NB4 (cell line): ENCODE measurements at regions not wholly inside any gene's neighbourhood (a gene's known extent, or its start where the extent isn't known, plus 50 kb on each side); places are given as distances from the start of the nearest gene placed in this dataset.

Experiments used
- POLR2A ChIP-seq: IDR thresholded peaks from 2 replicates; pipeline ENCODE4 v1.6.1; 2011; ENCODE audit warnings: mild to moderate bottlenecking; ENCODE audit not compliant: insufficient read length; ENCODE audit errors: extremely low read depth
- TF ChIP-seq, protein P1 (sequence below): IDR thresholded peaks from one replicate; pipeline ENCODE4 v1.5.1; 2012; ENCODE audit warnings: low read depth, low read length

GRCh38 chr9:88037285-88037845 lies 63.0 kb upstream of the CDK20 start:
- no peak for TF ChIP-seq POLR2A
- TF ChIP-seq, protein P1, sequence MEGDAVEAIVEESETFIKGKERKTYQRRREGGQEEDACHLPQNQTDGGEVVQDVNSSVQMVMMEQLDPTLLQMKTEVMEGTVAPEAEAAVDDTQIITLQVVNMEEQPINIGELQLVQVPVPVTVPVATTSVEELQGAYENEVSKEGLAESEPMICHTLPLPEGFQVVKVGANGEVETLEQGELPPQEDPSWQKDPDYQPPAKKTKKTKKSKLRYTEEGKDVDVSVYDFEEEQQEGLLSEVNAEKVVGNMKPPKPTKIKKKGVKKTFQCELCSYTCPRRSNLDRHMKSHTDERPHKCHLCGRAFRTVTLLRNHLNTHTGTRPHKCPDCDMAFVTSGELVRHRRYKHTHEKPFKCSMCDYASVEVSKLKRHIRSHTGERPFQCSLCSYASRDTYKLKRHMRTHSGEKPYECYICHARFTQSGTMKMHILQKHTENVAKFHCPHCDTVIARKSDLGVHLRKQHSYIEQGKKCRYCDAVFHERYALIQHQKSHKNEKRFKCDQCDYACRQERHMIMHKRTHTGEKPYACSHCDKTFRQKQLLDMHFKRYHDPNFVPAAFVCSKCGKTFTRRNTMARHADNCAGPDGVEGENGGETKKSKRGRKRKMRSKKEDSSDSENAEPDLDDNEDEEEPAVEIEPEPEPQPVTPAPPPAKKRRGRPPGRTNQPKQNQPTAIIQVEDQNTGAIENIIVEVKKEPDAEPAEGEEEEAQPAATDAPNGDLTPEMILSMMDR = no peak
